ENCODE measurements at regions not wholly inside any gene's neighbourhood (a gene's known extent, or its start where the extent isn't known, plus 50 kb on each side); places are given as distances from the start of the nearest gene placed in this dataset.
"Not testable (repeated sequence)": the region's sequence is repeated elsewhere in the genome, so short reads cannot be mapped to it uniquely, and the experiment has no call there.

GRCh38 chr2:131758941-131759340 lies 231.3 kb downstream of the CCDC74A start:
- H3K36me3 ChIP-seq (ENCODE audit: control insufficient read depth, insufficient read depth, low read length); H3K27me3 ChIP-seq (ENCODE audit: control insufficient read depth, insufficient read depth, low read length); H3K4me1 ChIP-seq (ENCODE audit: control insufficient read depth, insufficient read depth, low read length): not testable (repeated sequence)

GRCh38 chr2:131774955-131775555 lies 247.4 kb downstream of the CCDC74A start:
- H3K27ac ChIP-seq (ENCODE audit: low read depth, low read length); H3K9ac ChIP-seq (ENCODE audit: low read depth, low read length); H3K27me3 ChIP-seq (ENCODE audit: control insufficient read depth, insufficient read depth, low read length); H3K9me3 ChIP-seq (ENCODE audit: control insufficient read depth, insufficient read depth, low read length); H3K36me3 ChIP-seq (ENCODE audit: control insufficient read depth, insufficient read depth, low read length); H3K4me1 ChIP-seq (ENCODE audit: control insufficient read depth, insufficient read depth, low read length); H3K4me3 ChIP-seq (ENCODE audit: low read depth, low read length): not testable (repeated sequence)

More at GRCh38 chr2:131758941-131759340, 231.3 kb downstream of the CCDC74A start:
- not testable (repeated sequence) for H3K27ac ChIP-seq (ENCODE audit: low read depth, low read length); H3K9ac ChIP-seq (ENCODE audit: low read depth, low read length); H3K4me3 ChIP-seq (ENCODE audit: low read depth, low read length); H3K9me3 ChIP-seq (ENCODE audit: control insufficient read depth, insufficient read depth, low read length)

GRCh38 chr2:131775903-131776506 lies 248.3 kb downstream of the CCDC74A start:
- not testable (repeated sequence) for H3K9ac ChIP-seq (ENCODE audit: low read depth, low read length); H3K36me3 ChIP-seq (ENCODE audit: control insufficient read depth, insufficient read depth, low read length); H3K4me1 ChIP-seq (ENCODE audit: control insufficient read depth, insufficient read depth, low read length); H3K27ac ChIP-seq (ENCODE audit: low read depth, low read length); H3K4me3 ChIP-seq (ENCODE audit: low read depth, low read length); H3K27me3 ChIP-seq (ENCODE audit: control insufficient read depth, insufficient read depth, low read length); H3K9me3 ChIP-seq (ENCODE audit: control insufficient read depth, insufficient read depth, low read length)

- H3K4me3 ChIP-seq (ENCODE audit: low read depth, low read length); H3K36me3 ChIP-seq (ENCODE audit: control insufficient read depth, insufficient read depth, low read length); H3K9me3 ChIP-seq (ENCODE audit: control insufficient read depth, insufficient read depth, low read length); H3K27ac ChIP-seq (ENCODE audit: low read depth, low read length); H3K9ac ChIP-seq (ENCODE audit: low read depth, low read length); H3K27me3 ChIP-seq (ENCODE audit: control insufficient read depth, insufficient read depth, low read length); H3K4me1 ChIP-seq (ENCODE audit: control insufficient read depth, insufficient read depth, low read length): not testable (repeated sequence)
Observed at GRCh38 chr2:131780446-131780845, 252.8 kb downstream of the CCDC74A start.

- no peaks in the 10 kb centered on the region for H3K9me3 ChIP-seq (ENCODE audit: control insufficient read depth, insufficient read depth, low read length)
- no peak overlapping the region for H3K4me3 ChIP-seq (ENCODE audit: low read depth, low read length)
- H3K9ac ChIP-seq (ENCODE audit: low read depth, low read length): no peak overlapping the region
- no peaks in the 10 kb centered on the region for H3K4me1 ChIP-seq (ENCODE audit: control insufficient read depth, insufficient read depth, low read length)
- no peaks in the 10 kb centered on the region for H3K36me3 ChIP-seq (ENCODE audit: control insufficient read depth, insufficient read depth, low read length)
- no peaks in the 10 kb centered on the region for H3K27me3 ChIP-seq (ENCODE audit: control insufficient read depth, insufficient read depth, low read length)
- no peak overlapping the region for H3K27ac ChIP-seq (ENCODE audit: low read depth, low read length)
Observed at GRCh38 chr2:131801210-131801744, 273.6 kb downstream of the CCDC74A start.

- not testable (repeated sequence) for H3K27ac ChIP-seq (ENCODE audit: low read depth, low read length); H3K9ac ChIP-seq (ENCODE audit: low read depth, low read length); H3K36me3 ChIP-seq (ENCODE audit: control insufficient read depth, insufficient read depth, low read length); H3K9me3 ChIP-seq (ENCODE audit: control insufficient read depth, insufficient read depth, low read length); H3K27me3 ChIP-seq (ENCODE audit: control insufficient read depth, insufficient read depth, low read length); H3K4me1 ChIP-seq (ENCODE audit: control insufficient read depth, insufficient read depth, low read length)
- H3K4me3 ChIP-seq (ENCODE audit: low read depth, low read length): peak overlapping the region; percentile 73
Observed at GRCh38 chr2:131801745-131802350, 274.2 kb downstream of the CCDC74A start.

- not testable (repeated sequence) for H3K9ac ChIP-seq (ENCODE audit: low read depth, low read length); H3K9me3 ChIP-seq (ENCODE audit: control insufficient read depth, insufficient read depth, low read length); H3K27ac ChIP-seq (ENCODE audit: low read depth, low read length); H3K4me1 ChIP-seq (ENCODE audit: control insufficient read depth, insufficient read depth, low read length); H3K36me3 ChIP-seq (ENCODE audit: control insufficient read depth, insufficient read depth, low read length); H3K27me3 ChIP-seq (ENCODE audit: control insufficient read depth, insufficient read depth, low read length)
- peak overlapping the region; percentile 73 for H3K4me3 ChIP-seq (ENCODE audit: low read depth, low read length)
Observed at GRCh38 chr2:131802351-131802836, 274.7 kb downstream of the CCDC74A start.

GRCh38 chr2:131803237-131803636 lies 275.5 kb downstream of the CCDC74A start:
- H3K9me3 ChIP-seq (ENCODE audit: control insufficient read depth, insufficient read depth, low read length); H3K9ac ChIP-seq (ENCODE audit: low read depth, low read length); H3K27me3 ChIP-seq (ENCODE audit: control insufficient read depth, insufficient read depth, low read length); H3K27ac ChIP-seq (ENCODE audit: low read depth, low read length); H3K36me3 ChIP-seq (ENCODE audit: control insufficient read depth, insufficient read depth, low read length); H3K4me3 ChIP-seq (ENCODE audit: low read depth, low read length); H3K4me1 ChIP-seq (ENCODE audit: control insufficient read depth, insufficient read depth, low read length): not testable (repeated sequence)

- H3K27ac ChIP-seq (ENCODE audit: low read depth, low read length); H3K4me1 ChIP-seq (ENCODE audit: control insufficient read depth, insufficient read depth, low read length); H3K9ac ChIP-seq (ENCODE audit: low read depth, low read length); H3K4me3 ChIP-seq (ENCODE audit: low read depth, low read length); H3K36me3 ChIP-seq (ENCODE audit: control insufficient read depth, insufficient read depth, low read length); H3K27me3 ChIP-seq (ENCODE audit: control insufficient read depth, insufficient read depth, low read length); H3K9me3 ChIP-seq (ENCODE audit: control insufficient read depth, insufficient read depth, low read length): not testable (repeated sequence)
Observed at GRCh38 chr2:131812605-131813004, 284.9 kb downstream of the CCDC74A start.

- H3K27ac ChIP-seq (ENCODE audit: low read depth, low read length); H3K4me3 ChIP-seq (ENCODE audit: low read depth, low read length); H3K9ac ChIP-seq (ENCODE audit: low read depth, low read length); H3K4me1 ChIP-seq (ENCODE audit: control insufficient read depth, insufficient read depth, low read length); H3K27me3 ChIP-seq (ENCODE audit: control insufficient read depth, insufficient read depth, low read length); H3K9me3 ChIP-seq (ENCODE audit: control insufficient read depth, insufficient read depth, low read length); H3K36me3 ChIP-seq (ENCODE audit: control insufficient read depth, insufficient read depth, low read length): not testable (repeated sequence)
Observed at GRCh38 chr2:131813378-131813777, 285.7 kb downstream of the CCDC74A start.

- H3K9ac ChIP-seq (ENCODE audit: low read depth, low read length); H3K36me3 ChIP-seq (ENCODE audit: control insufficient read depth, insufficient read depth, low read length); H3K27me3 ChIP-seq (ENCODE audit: control insufficient read depth, insufficient read depth, low read length); H3K4me1 ChIP-seq (ENCODE audit: control insufficient read depth, insufficient read depth, low read length); H3K27ac ChIP-seq (ENCODE audit: low read depth, low read length); H3K4me3 ChIP-seq (ENCODE audit: low read depth, low read length); H3K9me3 ChIP-seq (ENCODE audit: control insufficient read depth, insufficient read depth, low read length): not testable (repeated sequence)
Observed at GRCh38 chr2:131818267-131818973, 290.7 kb downstream of the CCDC74A start.

Data from HUES48 (cell line).